GM23248 (cell line): ENCODE measurements at regions not wholly inside any gene's neighbourhood (a gene's known extent, or its start where the extent isn't known, plus 50 kb on each side); places are given as distances from the start of the nearest gene placed in this dataset.

Experiments
- EZH2 ChIP-seq: fragments of 200-600 bp; sonication (generic); IDR thresholded peaks from 2 replicates; pipeline ENCODE4 v1.6.1; 2018; ENCODE audit warnings: antibody characterized with exemption, mild to moderate bottlenecking; ENCODE audit not compliant: insufficient read depth, poor library complexity, severe bottlenecking
- EZH2phosphoT487 ChIP-seq: fragments of 200-600 bp; sonication (generic); IDR thresholded peaks from 2 replicates; pipeline ENCODE4 v1.6.1; 2018; ENCODE audit warnings: antibody characterized with exemption, moderate library complexity, mild to moderate bottlenecking, low read depth; ENCODE audit not compliant: insufficient read depth

GRCh38 chr12:92072112-92072511 is 73.5 kb downstream of the BTG1 start:
- no peak for TF ChIP-seq EZH2
- TF ChIP-seq EZH2phosphoT487 = no peak
